Loucy (cell line): ENCODE measurements at regions not wholly inside any gene's neighbourhood (a gene's known extent, or its start where the extent isn't known, plus 50 kb on each side); places are given as distances from the start of the nearest gene placed in this dataset.

ENCODE experiments used
- H2AFZ ChIP-seq: fragments of 200-600 bp; sonication (generic); 2 replicates; pipeline ENCODE4 v1.6.0; 2016; ENCODE audit warnings: antibody characterized with exemption, mild to moderate bottlenecking, low read length, moderate library complexity
- H3F3A ChIP-seq: fragments of 200-600 bp; 2 replicates; pipeline ENCODE4 v1.6.0; 2016; ENCODE audit warnings: antibody characterized with exemption, low read depth, mild to moderate bottlenecking
- H3K27me3 ChIP-seq: fragments of 200-600 bp; sonication (generic); 2 replicates; pipeline ENCODE4 v1.6.1; 2014; ENCODE audit warnings: low read length, mild to moderate bottlenecking; ENCODE audit not compliant: insufficient read depth, poor library complexity, severe bottlenecking
- H3K36me3 ChIP-seq: fragments of 200-600 bp; sonication (generic); 2 replicates; pipeline ENCODE4 v1.6.1; 2016; ENCODE audit warnings: low read length; ENCODE audit not compliant: insufficient read depth
- H3K4me1 ChIP-seq: fragments of 200-600 bp; sonication (generic); 2 replicates; pipeline ENCODE4 v1.5.1; 2014; ENCODE audit warnings: low read length, mild to moderate bottlenecking; ENCODE audit not compliant: insufficient read depth, poor library complexity, severe bottlenecking
- H3K4me2 ChIP-seq: fragments of 200-600 bp; sonication (generic); 2 replicates; pipeline ENCODE4 v1.6.0; 2014; ENCODE audit warnings: antibody characterized with exemption, low read length, low read depth, mild to moderate bottlenecking; ENCODE audit not compliant: poor library complexity, severe bottlenecking
- H3K4me3 ChIP-seq: fragments of 200-600 bp; sonication (generic); 2 replicates; pipeline ENCODE4 v1.5.1; 2014; ENCODE audit warnings: low read length, mild to moderate bottlenecking, mixed read lengths; ENCODE audit not compliant: poor library complexity, severe bottlenecking
- H3K79me2 ChIP-seq: fragments of 200-600 bp; sonication (generic); 2 replicates; pipeline ENCODE4 v1.6.1; 2014; ENCODE audit warnings: low read length; ENCODE audit not compliant: insufficient read depth
- H3K9ac ChIP-seq: fragments of 200-600 bp; sonication (generic); 2 replicates; pipeline ENCODE4 v1.6.0; 2014; ENCODE audit warnings: mild to moderate bottlenecking, low read depth, low read length, moderate library complexity; ENCODE audit not compliant: poor library complexity, severe bottlenecking
- H3K9me2 ChIP-seq: fragments of 200-600 bp; sonication (generic); replicated peaks from 2 replicates; pipeline ENCODE4 v1.6.1; 2016; ENCODE audit warnings: low read depth, low read length, mixed read lengths
- H3K9me3 ChIP-seq: fragments of 200-600 bp; sonication (generic); 2 replicates; pipeline ENCODE4 v1.6.1; 2014; ENCODE audit warnings: mild to moderate bottlenecking, antibody characterized with exemption, low read length, low read depth; ENCODE audit not compliant: insufficient read depth
- H4K20me1 ChIP-seq: fragments of 200-600 bp; sonication (generic); 2 replicates; pipeline ENCODE4 v1.6.0; 2014; ENCODE audit warnings: antibody characterized with exemption, low read length, mild to moderate bottlenecking; ENCODE audit not compliant: insufficient read depth, poor library complexity, severe bottlenecking
- CTCF ChIP-seq: fragments of 200-600 bp; sonication (generic); conservative IDR thresholded peaks from 2 replicates; pipeline ENCODE4 v1.5.1; 2014; ENCODE audit warnings: mild to moderate bottlenecking, antibody characterized with exemption, low read length
- EZH2phosphoT487 ChIP-seq: fragments of 200-600 bp; IDR thresholded peaks from 2 replicates; pipeline ENCODE4 v1.6.1; 2018; ENCODE audit warnings: antibody characterized with exemption, mild to moderate bottlenecking, moderate library complexity, borderline replicate concordance

DNA sequence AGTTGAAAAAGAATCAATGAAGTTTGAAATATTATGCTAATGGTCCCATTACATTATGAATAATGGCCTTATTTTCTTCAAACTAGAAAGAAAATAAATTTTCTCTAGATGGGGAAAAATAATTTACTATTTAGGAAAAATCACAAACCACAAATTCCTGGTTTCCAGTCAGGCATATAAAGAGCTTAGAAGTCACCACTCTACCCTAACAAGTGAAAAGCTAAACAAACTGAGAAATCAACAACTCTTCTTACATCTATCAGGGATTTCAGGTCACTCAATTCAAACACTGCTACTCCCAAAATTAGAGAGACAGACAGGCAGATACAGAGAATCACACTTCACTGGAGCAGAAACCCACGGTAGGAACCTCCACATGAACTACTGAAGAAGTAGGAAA is 82.1 kb upstream of the LRRC7 start:
- Histone ChIP-seq H3K4me3 (no peak overlapping the region), H3K9me3 (no peaks in the 10 kb centered on the region), H3K27me3 (no peaks in the 10 kb centered on the region), H4K20me1 (no peaks in the 10 kb centered on the region), H3K9ac (no peak overlapping the region), H3K79me2 (no peaks in the 10 kb centered on the region), H3K4me2 (no peak overlapping the region), H3K36me3 (no peaks in the 10 kb centered on the region), H3F3A (no peaks in the 10 kb centered on the region), H2AFZ (no peak overlapping the region), H3K9me2 (no peaks in the 10 kb centered on the region), H3K4me1 (no peaks in the 10 kb centered on the region)
- TF ChIP-seq CTCF (no peak), EZH2phosphoT487 (no peak)

GRCh38 chr1:69491416-69491815 is 76.3 kb upstream of the LRRC7 start:
- H3F3A ChIP-seq = no peaks in the 10 kb centered on the region
- H3K9me2 ChIP-seq = no peaks in the 10 kb centered on the region
- H3K4me2 ChIP-seq = no peak overlapping the region
- H3K9ac ChIP-seq = no peak overlapping the region
- no peaks in the 10 kb centered on the region for H3K4me1 ChIP-seq
- H2AFZ ChIP-seq = no peak overlapping the region
- H3K79me2 ChIP-seq = no peaks in the 10 kb centered on the region
- TF ChIP-seq CTCF = no peak
- no peak for TF ChIP-seq EZH2phosphoT487
- no peaks in the 10 kb centered on the region for H3K36me3 ChIP-seq
- H3K27me3 ChIP-seq = no peaks in the 10 kb centered on the region
- no peaks in the 10 kb centered on the region for H3K9me3 ChIP-seq
- no peak overlapping the region for H3K4me3 ChIP-seq
- no peaks in the 10 kb centered on the region for H4K20me1 ChIP-seq

GRCh38 chr1:69492286-69492685 is 75.4 kb upstream of the LRRC7 start:
- Histone ChIP-seq H2AFZ (no peak overlapping the region), H3K27me3 (no peaks in the 10 kb centered on the region), H3K4me2 (no peak overlapping the region), H3F3A (no peaks in the 10 kb centered on the region), H3K36me3 (no peaks in the 10 kb centered on the region), H3K9me3 (no peaks in the 10 kb centered on the region), H3K9ac (no peak overlapping the region), H3K4me3 (no peak overlapping the region), H3K9me2 (no peaks in the 10 kb centered on the region; the same call in 1 of the 2 replicates), H3K4me1 (no peaks in the 10 kb centered on the region), H3K79me2 (no peaks in the 10 kb centered on the region), H4K20me1 (no peaks in the 10 kb centered on the region)
- TF ChIP-seq CTCF (no peak), EZH2phosphoT487 (no peak)
